H1 (cell line): ENCODE measurements at regions not wholly inside any gene's neighbourhood (a gene's known extent, or its start where the extent isn't known, plus 50 kb on each side); places are given as distances from the start of the nearest gene placed in this dataset.

ENCODE experiments used
- CTCF ChIA-PET: fragments of 300-600 bp; sonication (Branson Sonifier 250); formaldehyde crosslinking; loops from one replicate; lab custom pipeline; 2021; ENCODE audit not compliant: partially characterized antibody; lab: Charles Lee
- POLR2A ChIA-PET: fragments of 300-600 bp; sonication (Branson Sonifier 250); formaldehyde crosslinking; loops from one replicate; lab custom pipeline; 2021; ENCODE audit warnings: inconsistent platforms; ENCODE audit not compliant: partially characterized antibody; lab: Charles Lee
- DNase-seq, 2 experiments: peaks; one replicate each; pipeline versions ENCODE4 v3.0.0 to v3.0.0-alpha.2; 2010 to 2022; ENCODE audit warnings: low spot score in 2 of 2, low read depth in 1 of 2, mixed read lengths in 1 of 2
- FAIRE-seq: peaks from 2 replicates; lab custom pipeline; 2011; peaks lifted over from hg19 to GRCh38; lab: Jason Lieb, UNC
- H2AFZ ChIP-seq: 2 replicates; pipeline ENCODE4 v1.8.1; 2012; ENCODE audit warnings: low read length, inconsistent platforms
- H2AK5ac ChIP-seq: 2 replicates; pipeline ENCODE4 v1.6.1; 2013; ENCODE audit warnings: low read depth, low read length
- H2BK120ac ChIP-seq: replicated peaks from 2 replicates; pipeline ENCODE3; 2013; ENCODE audit warnings: low read depth, low read length, inconsistent platforms
- H2BK12ac ChIP-seq: 2 replicates; pipeline ENCODE4 v1.6.1; 2013; ENCODE audit warnings: low read depth, low read length
- H2BK15ac ChIP-seq: 2 replicates; pipeline ENCODE4 v1.6.1; 2013; ENCODE audit warnings: low read length
- H2BK20ac ChIP-seq: 2 replicates; pipeline ENCODE4 v1.6.1; 2013; ENCODE audit warnings: low read length
- H2BK5ac ChIP-seq: 2 replicates; pipeline ENCODE4 v1.6.1; 2013; ENCODE audit warnings: low read depth, low read length
- H3K14ac ChIP-seq: 2 replicates; pipeline ENCODE4 v1.6.1; 2013; ENCODE audit warnings: inconsistent platforms; ENCODE audit not compliant: insufficient read length
- H3K18ac ChIP-seq: 2 replicates; pipeline ENCODE4 v1.6.1; 2013; ENCODE audit warnings: low read length; ENCODE audit errors: extremely low read depth
- H3K23ac ChIP-seq: 2 replicates; pipeline ENCODE4 v1.6.1; 2013; ENCODE audit warnings: inconsistent platforms; ENCODE audit not compliant: insufficient read length
- H3K23me2 ChIP-seq: 2 replicates; pipeline ENCODE4 v1.6.1; 2013; ENCODE audit warnings: low read depth, low read length
- H3K27ac ChIP-seq: 2 replicates; pipeline ENCODE4 v1.6.1; 2011; ENCODE audit warnings: low read depth, low read length, inconsistent platforms
- H3K27me3 ChIP-seq, 4 experiments: replicated peaks in 1 of 4; 1 replicate in 1 of 4; 2 replicates in 3 of 4; pipeline versions ENCODE4 v1.6.1 to v1.8.1; 2011 to 2013; ENCODE audit warnings: low read length in 3 of 4, mild to moderate bottlenecking in 3 of 4, inconsistent platforms in 2 of 4, mixed read lengths in 2 of 4, moderate library complexity in 1 of 4; ENCODE audit not compliant: control insufficient read depth in 3 of 4, insufficient read depth in 3 of 4; ENCODE audit errors: extremely low read depth in 1 of 4
- H3K36me3 ChIP-seq, 4 experiments: 2 replicates each; pipeline versions ENCODE4 v1.6.1 to v1.8.1; 2011 to 2013; ENCODE audit warnings: mild to moderate bottlenecking in 4 of 4, low read length in 3 of 4, moderate library complexity in 2 of 4, control low read depth in 1 of 4, inconsistent platforms in 1 of 4; ENCODE audit not compliant: insufficient read depth in 4 of 4, control insufficient read depth in 2 of 4
- H3K4ac ChIP-seq: replicated peaks from 2 replicates; pipeline ENCODE3; 2013; ENCODE audit warnings: low read length, low read depth, mixed read lengths, inconsistent platforms; ENCODE audit not compliant: insufficient read length
- H3K4me1 ChIP-seq, 4 experiments: replicated peaks in 1 of 4; 1 replicate in 1 of 4; 2 replicates in 3 of 4; pipeline versions ENCODE4 v1.6.1 to v1.8.1; 2011 to 2013; ENCODE audit warnings: low read length in 3 of 4, inconsistent platforms in 2 of 4, mixed read lengths in 1 of 4; ENCODE audit not compliant: insufficient read depth in 4 of 4, control insufficient read depth in 3 of 4
- H3K4me2 ChIP-seq, 2 experiments: 2 replicates each; pipeline versions ENCODE4 v1.6.1 to v1.8.1; 2011 to 2013; ENCODE audit warnings: low read depth in 2 of 2, low read length in 2 of 2, control low read depth in 1 of 2, inconsistent platforms in 1 of 2, mild to moderate bottlenecking in 1 of 2; ENCODE audit not compliant: insufficient read depth in 1 of 2
- H3K4me3 ChIP-seq, 4 experiments: fragments of 200-600, 300-600 bp in 1 of 4; sonication (generic), shearing (Covaris generic), sonication (Bioruptor Twin) in 1 of 4; 2 replicates each; pipeline versions ENCODE4 v1.5.1 to v1.8.1; 2011 to 2016; ENCODE audit warnings: low read length in 4 of 4, low read depth in 3 of 4, control low read depth in 2 of 4, inconsistent platforms in 2 of 4, mild to moderate bottlenecking in 2 of 4, mixed read lengths in 1 of 4, moderate library complexity in 1 of 4; ENCODE audit not compliant: insufficient read depth in 2 of 4; ENCODE audit errors: extremely low read depth in 1 of 4
- H3K56ac ChIP-seq: replicated peaks from 2 replicates; pipeline ENCODE3; 2013; ENCODE audit warnings: low read depth, mild to moderate bottlenecking, mixed read lengths, low read length, inconsistent platforms; ENCODE audit not compliant: insufficient read length
- H3K79me1 ChIP-seq: 2 replicates; pipeline ENCODE4 v1.6.1; 2013; ENCODE audit warnings: low read depth, low read length, control low read depth
- H3K79me2 ChIP-seq, 2 experiments: 2 replicates each; pipeline versions ENCODE4 v1.6.1 to v1.8.1; 2012 to 2013; ENCODE audit warnings: low read length in 2 of 2, mild to moderate bottlenecking in 2 of 2, inconsistent platforms in 1 of 2; ENCODE audit not compliant: insufficient read depth in 2 of 2, control insufficient read depth in 1 of 2
- H3K9ac ChIP-seq, 4 experiments: replicated peaks in 1 of 4; 1 replicate in 1 of 4; 2 replicates in 3 of 4; pipeline versions ENCODE4 v1.6.1 to v1.8.1; 2011 to 2013; ENCODE audit warnings: low read depth in 3 of 4, low read length in 3 of 4, control low read depth in 2 of 4, mild to moderate bottlenecking in 2 of 4, moderate library complexity in 2 of 4, inconsistent platforms in 1 of 4; ENCODE audit errors: extremely low read depth in 1 of 4
- H3K9me3 ChIP-seq, 2 experiments: 2 replicates each; pipeline versions ENCODE4 v1.6.1 to v1.8.1; 2012 to 2013; ENCODE audit warnings: mild to moderate bottlenecking in 2 of 2, moderate library complexity in 2 of 2, control low read depth in 1 of 2, inconsistent platforms in 1 of 2, low read depth in 1 of 2, low read length in 1 of 2, mixed read lengths in 1 of 2; ENCODE audit not compliant: insufficient read depth in 2 of 2
- H4K20me1 ChIP-seq, 2 experiments: replicated peaks in 1 of 2; 2 replicates each; pipeline versions ENCODE3 to v1.8.1; 2011 to 2013; ENCODE audit warnings: inconsistent platforms in 2 of 2, low read length in 2 of 2, mild to moderate bottlenecking in 1 of 2; ENCODE audit not compliant: insufficient read depth in 2 of 2, control insufficient read depth in 1 of 2
- H4K5ac ChIP-seq: 2 replicates; pipeline ENCODE4 v1.6.1; 2013; ENCODE audit warnings: low read length, low read depth, mixed read lengths, inconsistent platforms; ENCODE audit not compliant: insufficient read length
- H4K8ac ChIP-seq: 2 replicates; pipeline ENCODE4 v1.8.0; 2013; ENCODE audit warnings: mild to moderate bottlenecking, moderate library complexity, low read length, inconsistent platforms; ENCODE audit not compliant: insufficient read depth; ENCODE audit errors: extremely low read depth
- H4K91ac ChIP-seq: replicated peaks from 2 replicates; pipeline ENCODE3; 2013; ENCODE audit warnings: low read length, mixed read lengths, inconsistent platforms; ENCODE audit not compliant: insufficient read length
- POU5F1 ChIP-seq: IDR thresholded peaks from 2 replicates; pipeline ENCODE4 v1.6.1; 2011; ENCODE audit warnings: low read depth, mild to moderate bottlenecking, low read length, moderate library complexity
- WGBS, 2 experiments: shearing (Covaris generic) in 1 of 2; methylation state at CpG; one replicate each; pipeline versions ENCODE4 v1.1.6 to v1.1.7; 2013 to 2015; ENCODE audit warnings: low lambda C conversion rate in 2 of 2, mixed read lengths in 2 of 2, inconsistent platforms in 1 of 2, low coverage in 1 of 2, missing lambda C conversion rate in 1 of 2; ENCODE audit not compliant: insufficient replicate concordance in 2 of 2, insufficient coverage in 1 of 2, insufficient read length in 1 of 2; ENCODE audit errors: extremely low coverage in 1 of 2, missing lambda C conversion rate in 1 of 2; 5-methylcytosine and 5-hydroxymethylcytosine counted together

DNA sequence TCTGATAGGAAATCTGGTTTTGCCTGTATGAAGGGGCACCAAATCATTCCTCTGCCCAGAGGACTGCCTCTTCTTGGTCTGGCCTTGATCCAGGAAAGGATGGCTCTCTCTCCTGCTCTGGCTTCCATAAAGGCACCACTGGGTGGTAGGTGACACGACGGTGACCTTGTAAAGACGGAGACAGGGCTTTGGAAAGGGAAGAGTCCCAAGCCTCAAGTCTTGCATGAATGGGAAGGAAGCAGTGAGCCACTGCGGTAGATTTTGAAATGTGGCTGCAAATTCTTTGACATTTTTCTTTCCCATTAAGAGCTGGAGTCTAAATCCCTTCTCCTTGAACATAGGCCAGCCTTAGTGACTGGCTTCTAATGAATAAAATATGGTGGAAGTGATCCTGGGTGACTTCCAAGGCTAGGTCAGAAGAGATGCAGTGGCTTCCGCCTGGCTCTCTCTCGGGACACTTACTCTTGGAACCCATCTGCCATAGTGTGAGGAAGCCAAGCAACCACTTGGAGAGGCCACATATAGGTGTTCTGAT, 347.4 kb downstream of the BCOR start:
- CTCF ChIA-PET, result no interaction called here
- no peak for TF ChIP-seq POU5F1
- TF ChIP-seq, all 59 proteins: peak for 0
- H3K4me3 ChIP-seq, result no peak overlapping the region
- no peak overlapping the region for H3K56ac ChIP-seq
- no peaks in the 10 kb centered on the region for H4K20me1 ChIP-seq
- no peak overlapping the region for H4K91ac ChIP-seq
- H3K79me2 ChIP-seq, result no peaks in the 10 kb centered on the region
- no peaks in the 10 kb centered on the region for H3K23me2 ChIP-seq
- H2BK12ac ChIP-seq, result no peak overlapping the region
- H3K18ac ChIP-seq, result no peak overlapping the region
- H3K36me3 ChIP-seq, result no peaks in the 10 kb centered on the region
- no peak overlapping the region for H3K23ac ChIP-seq
- H2AK5ac ChIP-seq, result no peak overlapping the region
- DNase-seq, result no peak
- H3K4me1 ChIP-seq, result peaks cover 0 to 6% (median 0%) of the 10 kb centered on the region in 4 experiments; a peak in 1 of 7 replicates
- POLR2A ChIA-PET, result interaction anchor here (0.8 to 1.2 kb wide), 2 partner anchors 15 to 22 kb away, joined by 3 to 4 read pairs; no protein-coding TSS in a partner anchor
- H2BK20ac ChIP-seq, result no peak overlapping the region
- FAIRE-seq, result no peak
- no peaks in the 10 kb centered on the region for H3K9me3 ChIP-seq
- H2BK5ac ChIP-seq, result no peak overlapping the region
- H3K14ac ChIP-seq, result no peak overlapping the region
- H3K27me3 ChIP-seq, result no peaks in the 10 kb centered on the region; a peak in 1 of 7 replicates
- H3K79me1 ChIP-seq, result no peaks in the 10 kb centered on the region
- H4K8ac ChIP-seq, result no peak overlapping the region; the same call in 1 of the 2 replicates
- no peak overlapping the region for H4K5ac ChIP-seq
- H3K4ac ChIP-seq, result no peak overlapping the region
- H3K27ac ChIP-seq, result no peak overlapping the region
- H2BK15ac ChIP-seq, result no peak overlapping the region
- no peak overlapping the region for H2BK120ac ChIP-seq
- no peak overlapping the region for H3K9ac ChIP-seq
- 96% methylated on average over 6 of the region's 6 CpGs; no CpG with 5 or more reads in 1 of the 2 experiments for WGBS, 2 experiments
- no peak overlapping the region for H2AFZ ChIP-seq
- H3K4me2 ChIP-seq, result no peak overlapping the region
